ENCODE measurements at regions not wholly inside any gene's neighbourhood (a gene's known extent, or its start where the extent isn't known, plus 50 kb on each side); places are given as distances from the start of the nearest gene placed in this dataset.

- TF ChIP-seq POLR2A (IDR thresholded peaks at IDR 0.05; ENCODE audit: low read depth, low read length) (no peak), POLR2AphosphoS5 (IDR thresholded peaks at IDR 0.05; ENCODE audit: low read depth, low read length) (no peak)
These were observed 143.8 kb upstream of the PKN2 start for GRCh38 chr1:88540255-88540654.
